Mucosa of stomach (tissue), 1 donor: ENCODE measurements at regions not wholly inside any gene's neighbourhood (a gene's known extent, or its start where the extent isn't known, plus 50 kb on each side); places are given as distances from the start of the nearest gene placed in this dataset.

Experiments
- H3K27me3 ChIP-seq: one replicate; pipeline ENCODE4 v1.7.0; 2013; ENCODE audit warnings: mild to moderate bottlenecking, low read length; ENCODE audit not compliant: control insufficient read depth, insufficient read depth
- H3K36me3 ChIP-seq: one replicate; pipeline ENCODE4 v1.7.0; 2013; ENCODE audit warnings: low read length; ENCODE audit not compliant: control insufficient read depth, insufficient read depth
- H3K4me1 ChIP-seq: one replicate; pipeline ENCODE4 v1.7.0; 2013; ENCODE audit warnings: mild to moderate bottlenecking, low read length; ENCODE audit not compliant: control insufficient read depth, insufficient read depth
- H3K4me3 ChIP-seq: one replicate; pipeline ENCODE4 v1.7.0; 2013; ENCODE audit warnings: low read length
- H3K9ac ChIP-seq: one replicate; pipeline ENCODE4 v1.7.0; 2013; ENCODE audit warnings: mild to moderate bottlenecking, low read length, moderate library complexity
- H3K9me3 ChIP-seq: one replicate; pipeline ENCODE4 v1.7.0; 2013; ENCODE audit warnings: mild to moderate bottlenecking, low read length, moderate library complexity; ENCODE audit not compliant: control insufficient read depth
- donor health status: Pancreatic carcinoma.

- Histone ChIP-seq H3K27me3 (no peaks in the 10 kb centered on the region), H3K9me3 (no peaks in the 10 kb centered on the region), H3K4me1 (no peaks in the 10 kb centered on the region), H3K9ac (no peak overlapping the region), H3K36me3 (no peaks in the 10 kb centered on the region), H3K4me3 (no peak overlapping the region)
Measured at GRCh38 chr4:147175460-147176025, 229.9 kb upstream of the TTC29 start.

- H3K27me3 ChIP-seq, result no peaks in the 10 kb centered on the region
- no peak overlapping the region for H3K9ac ChIP-seq
- no peaks in the 10 kb centered on the region for H3K9me3 ChIP-seq
- no peaks in the 10 kb centered on the region for H3K36me3 ChIP-seq
- H3K4me1 ChIP-seq, result no peaks in the 10 kb centered on the region
- no peak overlapping the region for H3K4me3 ChIP-seq
Measured at GRCh38 chr4:147182041-147182440, 236.4 kb upstream of the TTC29 start.

GRCh38 chr4:147192679-147193078 lies 247.0 kb upstream of the TTC29 start:
- Histone ChIP-seq H3K27me3 (no peaks in the 10 kb centered on the region), H3K4me3 (no peak overlapping the region), H3K4me1 (no peaks in the 10 kb centered on the region), H3K9me3 (no peaks in the 10 kb centered on the region), H3K36me3 (no peaks in the 10 kb centered on the region), H3K9ac (no peak overlapping the region)

GRCh38 chr4:147194114-147194513 lies 248.4 kb upstream of the TTC29 start:
- H3K4me3 ChIP-seq, result no peak overlapping the region
- no peaks in the 10 kb centered on the region for H3K27me3 ChIP-seq
- no peak overlapping the region for H3K9ac ChIP-seq
- H3K9me3 ChIP-seq, result no peaks in the 10 kb centered on the region
- no peaks in the 10 kb centered on the region for H3K36me3 ChIP-seq
- no peaks in the 10 kb centered on the region for H3K4me1 ChIP-seq

- Histone ChIP-seq H3K9ac (no peak overlapping the region), H3K4me1 (no peaks in the 10 kb centered on the region), H3K36me3 (no peaks in the 10 kb centered on the region), H3K4me3 (no peak overlapping the region), H3K9me3 (no peaks in the 10 kb centered on the region), H3K27me3 (no peaks in the 10 kb centered on the region)
Measured at GRCh38 chr4:147194604-147195003, 248.9 kb upstream of the TTC29 start.

- Histone ChIP-seq H3K36me3 (no peaks in the 10 kb centered on the region), H3K4me3 (no peak overlapping the region), H3K9me3 (no peaks in the 10 kb centered on the region), H3K9ac (no peak overlapping the region), H3K4me1 (no peaks in the 10 kb centered on the region), H3K27me3 (no peaks in the 10 kb centered on the region)
Measured at GRCh38 chr4:147195386-147195785, 249.7 kb upstream of the TTC29 start.

- Histone ChIP-seq H3K9me3 (no peaks in the 10 kb centered on the region), H3K27me3 (no peaks in the 10 kb centered on the region), H3K36me3 (no peaks in the 10 kb centered on the region), H3K4me3 (no peak overlapping the region), H3K4me1 (no peaks in the 10 kb centered on the region), H3K9ac (no peak overlapping the region)
Measured at GRCh38 chr4:147198411-147199051, 252.9 kb upstream of the TTC29 start.

GRCh38 chr4:147201016-147201415 lies 255.4 kb upstream of the TTC29 start:
- H3K9ac ChIP-seq, result no peak overlapping the region
- no peaks in the 10 kb centered on the region for H3K36me3 ChIP-seq
- H3K4me3 ChIP-seq, result no peak overlapping the region
- no peaks in the 10 kb centered on the region for H3K4me1 ChIP-seq
- H3K9me3 ChIP-seq, result no peaks in the 10 kb centered on the region
- H3K27me3 ChIP-seq, result no peaks in the 10 kb centered on the region

- Histone ChIP-seq H3K9me3 (no peaks in the 10 kb centered on the region), H3K4me3 (no peak overlapping the region), H3K27me3 (no peaks in the 10 kb centered on the region), H3K36me3 (no peaks in the 10 kb centered on the region), H3K4me1 (no peaks in the 10 kb centered on the region), H3K9ac (no peak overlapping the region)
Measured at GRCh38 chr4:147206807-147207206, 261.1 kb upstream of the TTC29 start.

- no peaks in the 10 kb centered on the region for H3K27me3 ChIP-seq
- no peaks in the 10 kb centered on the region for H3K9me3 ChIP-seq
- no peak overlapping the region for H3K4me3 ChIP-seq
- H3K4me1 ChIP-seq, result no peaks in the 10 kb centered on the region
- no peak overlapping the region for H3K9ac ChIP-seq
- H3K36me3 ChIP-seq, result no peaks in the 10 kb centered on the region
Measured at GRCh38 chr4:147207911-147208310, 262.2 kb upstream of the TTC29 start.

- Histone ChIP-seq H3K9ac (no peak overlapping the region), H3K36me3 (no peaks in the 10 kb centered on the region), H3K27me3 (no peaks in the 10 kb centered on the region), H3K4me1 (no peaks in the 10 kb centered on the region), H3K4me3 (no peak overlapping the region), H3K9me3 (no peaks in the 10 kb centered on the region)
Measured at GRCh38 chr4:147217655-147218054, 263.2 kb upstream of the EDNRA start.

GRCh38 chr4:147219145-147219544 lies 261.8 kb upstream of the EDNRA start:
- Histone ChIP-seq H3K4me1 (no peaks in the 10 kb centered on the region), H3K36me3 (no peaks in the 10 kb centered on the region), H3K4me3 (no peak overlapping the region), H3K27me3 (no peaks in the 10 kb centered on the region), H3K9ac (no peak overlapping the region), H3K9me3 (no peaks in the 10 kb centered on the region)

GRCh38 chr4:147220833-147221232 lies 260.1 kb upstream of the EDNRA start:
- Histone ChIP-seq H3K27me3 (no peaks in the 10 kb centered on the region), H3K36me3 (no peaks in the 10 kb centered on the region), H3K4me3 (no peak overlapping the region), H3K9ac (no peak overlapping the region), H3K9me3 (no peaks in the 10 kb centered on the region), H3K4me1 (no peaks in the 10 kb centered on the region)
